ENCODE measurements at regions not wholly inside any gene's neighbourhood (a gene's known extent, or its start where the extent isn't known, plus 50 kb on each side); places are given as distances from the start of the nearest gene placed in this dataset.

DNA sequence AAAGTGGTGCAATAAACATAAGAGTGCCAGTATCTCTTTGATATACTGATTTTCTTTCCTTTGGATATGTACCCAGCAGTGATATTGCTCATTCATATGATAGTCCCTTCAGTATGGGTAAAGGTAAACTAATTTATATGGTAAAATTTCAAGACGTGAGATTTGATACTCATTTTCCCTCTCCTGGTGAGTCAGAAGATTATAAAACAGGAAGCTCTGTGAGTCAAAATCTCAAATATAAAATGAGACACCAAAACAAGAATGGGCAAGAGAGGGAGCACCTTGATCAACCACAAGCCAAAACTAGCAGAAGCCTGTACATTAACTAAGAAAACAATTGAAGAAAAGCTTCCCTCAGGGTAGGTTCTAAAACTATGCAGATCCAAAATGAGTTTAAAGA lies 216.3 kb downstream of the SLITRK6 start:
- TF ChIP-seq EZH2 (IDR thresholded peaks at IDR 0.05; ENCODE audit: insufficient read depth, poor library complexity, severe bottlenecking) (no peak), EZH2phosphoT487 (IDR thresholded peaks at IDR 0.05; ENCODE audit: insufficient read depth, low read depth) (no peak)
